ACC112 (cell line): ENCODE measurements at regions not wholly inside any gene's neighbourhood (a gene's known extent, or its start where the extent isn't known, plus 50 kb on each side); places are given as distances from the start of the nearest gene placed in this dataset.
"Not testable (repeated sequence)": the region's sequence is repeated elsewhere in the genome, so short reads cannot be mapped to it uniquely, and the experiment has no call there.

Experiments used
- H2AFZ ChIP-seq: fragments of 200-600 bp; sonication (generic); one replicate; pipeline ENCODE4 v1.6.0; 2017; ENCODE audit warnings: antibody characterized with exemption, low read length; ENCODE audit not compliant: unreplicated experiment
- H3K27ac ChIP-seq: fragments of 200-600 bp; sonication (generic); 2 replicates; pipeline ENCODE4 v1.5.1; 2014; ENCODE audit warnings: low read depth, mild to moderate bottlenecking, antibody characterized with exemption, low read length, moderate library complexity
- H3K27me3 ChIP-seq: fragments of 200-600 bp; sonication (generic); 2 replicates; pipeline ENCODE4 v1.6.1; 2014; ENCODE audit warnings: mild to moderate bottlenecking, antibody characterized with exemption, low read length, moderate library complexity, mixed read lengths; ENCODE audit not compliant: insufficient read depth
- H3K36me3 ChIP-seq: fragments of 200-600 bp; sonication (generic); 2 replicates; pipeline ENCODE4 v1.6.1; 2016; ENCODE audit warnings: mild to moderate bottlenecking, antibody characterized with exemption, low read length, moderate library complexity, mixed read lengths; ENCODE audit not compliant: insufficient read depth
- H3K4me1 ChIP-seq: fragments of 200-600 bp; sonication (generic); one replicate; pipeline ENCODE4 v1.6.1; 2016; ENCODE audit warnings: low read length, mixed read lengths; ENCODE audit not compliant: insufficient read depth, unreplicated experiment, control insufficient read depth
- H3K4me3 ChIP-seq: fragments of 200-600 bp; sonication (generic); 2 replicates; pipeline ENCODE4 v1.5.1; 2014; ENCODE audit warnings: mild to moderate bottlenecking, low read depth, low read length
- H3K79me2 ChIP-seq: fragments of 200-600 bp; sonication (generic); one replicate; pipeline ENCODE4 v1.6.0; 2016; ENCODE audit warnings: low read length; ENCODE audit not compliant: control insufficient read depth, unreplicated experiment, insufficient read depth

DNA sequence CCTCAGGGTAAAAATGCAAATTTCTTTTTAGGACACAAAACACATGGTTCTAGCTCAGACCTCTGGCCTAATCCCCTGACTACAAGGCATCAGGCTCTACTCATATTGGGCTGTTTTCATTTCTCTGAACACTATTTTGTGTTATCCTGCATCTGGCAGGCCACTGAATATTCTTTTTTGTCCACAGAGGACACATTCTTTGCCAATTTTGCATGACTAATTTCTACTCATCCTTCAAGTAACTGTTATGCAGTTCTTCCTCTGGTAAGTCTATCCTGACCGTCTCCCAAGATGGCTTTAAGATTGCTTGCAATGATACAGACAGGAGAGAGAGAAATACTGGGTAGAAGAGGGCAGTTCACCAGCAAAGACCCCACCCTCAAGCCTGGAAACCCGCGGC is 107.6 kb upstream of the RGPD4 start:
- Histone ChIP-seq H3K27ac (no peak overlapping the region), H3K36me3 (no peaks in the 10 kb centered on the region), H3K79me2 (no peaks in the 10 kb centered on the region), H3K27me3 (peaks cover 3% of the 10 kb centered on the region; the same call in 1 of the 2 replicates), H2AFZ (no peak overlapping the region), H3K4me1 (no peaks in the 10 kb centered on the region), H3K4me3 (no peak overlapping the region)

DNA sequence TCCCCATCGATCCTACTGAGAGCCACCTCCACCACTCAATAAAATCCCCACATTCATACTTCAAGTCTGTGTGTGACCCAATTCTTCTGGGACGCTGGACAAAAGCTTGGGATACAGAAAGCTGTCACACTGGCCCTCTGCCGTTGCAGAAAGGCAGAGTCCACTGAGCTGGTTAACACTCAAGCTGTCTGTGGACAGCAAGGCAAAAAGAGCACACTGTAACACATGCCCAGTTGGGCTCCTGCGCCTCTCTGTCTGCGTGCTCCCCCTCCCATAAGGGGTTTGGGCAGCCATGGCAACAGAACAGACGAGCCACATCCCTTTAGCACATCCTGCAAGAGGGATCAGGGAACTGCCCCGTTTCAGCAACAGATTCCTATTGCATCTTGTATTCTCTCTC is 106.9 kb upstream of the RGPD4 start:
- Histone ChIP-seq H3K4me3 (no peak overlapping the region), H2AFZ (no peak overlapping the region), H3K36me3 (no peaks in the 10 kb centered on the region), H3K79me2 (no peaks in the 10 kb centered on the region), H3K4me1 (no peaks in the 10 kb centered on the region), H3K27ac (no peak overlapping the region), H3K27me3 (peaks cover 3% of the 10 kb centered on the region; the same call in 1 of the 2 replicates)

DNA sequence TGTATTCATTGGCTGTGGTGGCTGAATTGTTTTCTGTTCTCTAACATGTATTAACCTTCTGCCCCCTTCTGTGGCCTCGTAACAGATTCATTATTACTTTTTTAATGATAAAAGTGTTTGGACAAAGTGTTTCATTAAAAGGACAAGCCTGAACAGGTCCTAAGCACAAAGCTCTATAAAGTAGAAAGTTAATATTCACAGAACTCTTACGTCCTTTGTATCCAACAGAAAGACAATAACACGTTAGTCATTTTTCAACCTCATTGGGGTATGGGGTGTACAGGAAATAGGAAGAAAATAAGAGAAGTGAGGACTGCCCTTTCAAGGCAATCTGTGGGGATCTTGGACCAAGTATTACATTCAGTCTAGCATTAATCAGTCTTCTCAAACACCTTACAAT is 105.5 kb upstream of the RGPD4 start:
- Histone ChIP-seq H3K27me3 (peaks cover 3% of the 10 kb centered on the region; the same call in 1 of the 2 replicates), H3K4me1 (no peaks in the 10 kb centered on the region), H2AFZ (no peak overlapping the region), H3K27ac (no peak overlapping the region), H3K79me2 (no peaks in the 10 kb centered on the region), H3K4me3 (no peak overlapping the region), H3K36me3 (no peaks in the 10 kb centered on the region)

DNA sequence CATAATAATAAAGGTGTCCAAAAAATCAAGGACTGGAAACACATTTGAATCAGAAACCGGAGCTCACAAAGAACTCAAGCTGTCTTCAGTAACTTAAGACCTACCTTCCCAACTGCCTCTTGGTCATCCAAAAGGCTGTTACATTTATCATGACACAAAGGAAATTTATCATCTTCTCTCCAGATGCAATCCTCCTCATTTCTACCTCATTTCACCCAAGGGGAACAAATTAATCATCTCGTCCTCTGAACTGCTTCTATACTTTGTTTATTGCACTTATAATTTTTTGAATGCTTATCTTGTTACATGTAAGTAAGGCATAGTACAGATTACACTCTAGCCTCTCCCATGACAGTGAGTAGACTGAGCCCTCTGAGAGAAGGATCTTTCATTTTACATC is 105.1 kb upstream of the RGPD4 start:
- Histone ChIP-seq H3K27me3 (peaks cover 3% of the 10 kb centered on the region; the same call in 1 of the 2 replicates), H3K4me1 (no peaks in the 10 kb centered on the region), H3K79me2 (no peaks in the 10 kb centered on the region), H3K36me3 (no peaks in the 10 kb centered on the region), H3K4me3 (no peak overlapping the region), H3K27ac (no peak overlapping the region), H2AFZ (no peak overlapping the region)

DNA sequence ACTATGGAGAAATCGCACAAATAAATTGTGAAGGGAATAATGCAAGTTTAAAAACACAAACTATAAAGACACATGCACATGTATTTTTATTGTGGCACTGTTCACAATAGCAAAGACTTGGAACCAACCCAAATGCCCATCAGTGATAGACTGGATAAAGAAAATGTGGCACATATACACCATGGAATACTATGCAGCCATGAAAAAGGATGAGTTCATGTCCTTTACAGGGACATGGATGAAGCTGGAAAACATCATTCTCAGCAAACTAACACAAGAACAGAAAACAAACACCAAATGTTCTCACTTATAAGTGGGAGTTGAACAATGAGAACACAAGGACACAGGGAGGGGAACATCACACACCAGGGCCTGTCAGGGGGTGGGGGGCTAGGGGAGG is 100.9 kb upstream of the RGPD4 start:
- not testable (repeated sequence) for H3K27ac ChIP-seq, H3K4me1 ChIP-seq, H2AFZ ChIP-seq, H3K27me3 ChIP-seq, H3K36me3 ChIP-seq, H3K79me2 ChIP-seq, H3K4me3 ChIP-seq

DNA sequence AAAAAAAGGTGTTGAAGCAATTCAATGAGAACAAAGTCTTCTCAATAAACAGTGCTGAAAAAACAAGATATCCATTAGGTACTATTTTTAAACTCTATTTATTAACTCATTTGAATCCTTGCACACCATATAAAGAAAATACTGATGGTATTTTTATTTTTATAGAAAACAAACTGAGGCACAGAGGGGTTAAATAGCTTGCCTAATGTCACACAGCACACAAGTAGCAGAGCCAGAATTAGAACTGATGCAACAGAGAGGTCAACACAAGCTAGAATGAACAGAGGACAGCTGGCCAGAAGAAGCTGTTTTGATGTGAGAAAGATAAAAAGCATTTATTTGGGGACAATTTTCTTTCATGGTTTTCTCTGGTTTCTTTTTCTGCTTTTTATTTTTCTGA is 99.4 kb upstream of the RGPD4 start:
- Histone ChIP-seq H3K36me3 (no peaks in the 10 kb centered on the region), H3K27ac (no peak overlapping the region), H3K4me1 (peaks cover 8% of the 10 kb centered on the region), H2AFZ (no peak overlapping the region), H3K79me2 (no peaks in the 10 kb centered on the region), H3K27me3 (no peaks in the 10 kb centered on the region), H3K4me3 (no peak overlapping the region)

DNA sequence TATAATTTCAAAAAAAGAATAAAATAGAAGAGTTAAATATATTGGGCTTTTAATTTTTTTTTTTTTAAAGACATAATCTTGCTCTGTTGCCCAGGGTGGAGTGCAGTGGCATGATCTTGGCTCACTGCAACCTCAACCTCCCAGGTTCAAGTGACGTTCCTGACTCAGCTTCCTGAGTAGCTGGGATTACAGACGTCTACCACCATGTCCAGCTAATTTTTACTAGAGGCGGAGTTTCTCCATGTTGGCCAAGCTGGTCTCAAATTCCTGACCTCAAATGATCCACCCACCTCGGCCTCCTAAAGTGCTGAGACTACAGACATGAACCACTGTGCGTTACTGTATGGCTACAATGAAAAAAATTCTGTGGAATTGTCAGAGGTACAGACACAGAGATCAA is 98.1 kb upstream of the RGPD4 start:
- Histone ChIP-seq H2AFZ (no peak overlapping the region), H3K27ac (no peak overlapping the region), H3K4me1 (peaks cover 8% of the 10 kb centered on the region), H3K36me3 (no peaks in the 10 kb centered on the region), H3K79me2 (no peaks in the 10 kb centered on the region), H3K4me3 (no peak overlapping the region), H3K27me3 (no peaks in the 10 kb centered on the region)

DNA sequence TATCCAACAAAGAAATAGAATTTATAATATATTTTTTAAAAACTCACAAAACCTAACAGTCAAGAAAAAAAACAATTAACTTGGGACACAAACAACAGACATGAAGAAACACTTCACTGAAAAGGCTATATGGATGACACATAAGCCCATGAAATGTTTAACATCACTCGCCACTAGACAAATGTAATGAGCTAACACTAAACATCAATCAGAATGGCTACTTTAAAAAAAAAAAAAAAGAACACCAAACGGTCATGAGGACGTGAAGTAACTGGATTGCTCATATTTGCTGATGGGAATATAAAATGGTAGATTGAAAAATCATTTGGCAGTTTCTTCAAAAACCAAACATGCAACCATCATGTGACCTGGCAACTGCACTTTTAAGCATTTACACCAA is 97.3 kb upstream of the RGPD4 start:
- no peaks in the 10 kb centered on the region for H3K27me3 ChIP-seq
- no peak overlapping the region for H3K27ac ChIP-seq
- H3K4me3 ChIP-seq: no peak overlapping the region
- H3K79me2 ChIP-seq: no peaks in the 10 kb centered on the region
- H3K36me3 ChIP-seq: no peaks in the 10 kb centered on the region
- no peak overlapping the region for H2AFZ ChIP-seq
- H3K4me1 ChIP-seq: peaks cover 8% of the 10 kb centered on the region

DNA sequence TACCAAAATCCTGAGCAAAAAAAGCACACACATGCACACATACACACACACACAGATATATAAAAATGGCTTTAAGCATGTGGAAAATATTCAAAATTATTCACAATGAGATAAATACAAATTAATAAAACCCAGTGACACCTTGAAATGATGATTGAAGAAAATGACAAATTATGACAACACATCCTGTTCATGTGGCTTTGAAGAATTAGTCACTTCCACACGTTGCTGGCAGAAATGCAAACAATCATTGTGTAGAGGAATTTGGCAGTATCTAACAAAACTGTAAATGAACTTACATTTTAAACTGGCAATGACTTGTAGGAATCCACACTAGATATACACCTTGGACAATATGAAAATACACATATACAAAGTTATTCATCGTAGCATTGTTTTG is 95.8 kb upstream of the RGPD4 start:
- Histone ChIP-seq H3K79me2 (no peaks in the 10 kb centered on the region), H3K27me3 (no peaks in the 10 kb centered on the region), H3K4me3 (no peak overlapping the region), H3K36me3 (no peaks in the 10 kb centered on the region), H2AFZ (no peak overlapping the region), H3K27ac (no peak overlapping the region), H3K4me1 (peaks cover 8% of the 10 kb centered on the region)

DNA sequence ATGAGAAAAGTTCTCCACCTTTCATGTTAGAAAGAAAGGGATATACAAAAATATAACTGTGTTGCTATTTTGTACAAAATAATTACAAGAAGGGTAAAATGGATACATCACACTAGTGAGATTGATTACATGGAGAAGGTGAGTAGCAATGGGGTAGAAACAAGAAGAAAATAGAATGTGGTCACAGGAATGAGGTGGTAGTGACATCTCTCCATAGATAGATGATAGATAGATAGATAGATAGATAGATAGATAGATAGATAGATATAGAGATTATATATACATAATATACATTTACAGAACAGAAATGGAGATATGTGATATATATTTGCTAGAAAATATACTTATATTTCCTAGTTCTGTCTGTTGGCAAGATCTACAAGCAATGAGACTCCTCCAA is 95.3 kb upstream of the RGPD4 start:
- Histone ChIP-seq H3K4me3 (no peak overlapping the region), H3K27ac (no peak overlapping the region), H3K4me1 (peaks cover 8% of the 10 kb centered on the region), H2AFZ (no peak overlapping the region), H3K79me2 (no peaks in the 10 kb centered on the region), H3K27me3 (no peaks in the 10 kb centered on the region), H3K36me3 (no peaks in the 10 kb centered on the region)

DNA sequence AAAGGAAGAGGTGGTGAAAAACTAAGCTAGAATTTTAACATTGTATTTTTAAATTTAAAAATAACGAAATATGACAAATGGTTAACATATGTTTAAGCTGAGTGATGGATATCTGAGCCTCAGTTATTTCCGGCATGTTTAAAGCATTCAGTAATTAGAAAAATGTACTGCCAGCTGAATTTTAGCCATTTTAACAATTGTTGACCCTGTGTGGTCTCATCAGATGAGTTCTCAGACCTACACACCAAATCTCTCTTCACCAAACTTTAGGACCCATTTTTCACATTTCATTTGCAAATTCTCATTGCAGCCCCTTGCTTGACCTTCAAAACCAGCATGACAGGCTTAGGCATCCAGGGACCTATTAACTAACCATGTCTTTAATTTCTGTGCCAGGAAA is 91.5 kb upstream of the RGPD4 start:
- H3K27ac ChIP-seq: no peak overlapping the region
- no peak overlapping the region for H3K4me3 ChIP-seq
- H3K79me2 ChIP-seq: no peaks in the 10 kb centered on the region
- peaks cover 8% of the 10 kb centered on the region for H3K4me1 ChIP-seq
- no peaks in the 10 kb centered on the region for H3K36me3 ChIP-seq
- H2AFZ ChIP-seq: no peak overlapping the region
- no peaks in the 10 kb centered on the region for H3K27me3 ChIP-seq

DNA sequence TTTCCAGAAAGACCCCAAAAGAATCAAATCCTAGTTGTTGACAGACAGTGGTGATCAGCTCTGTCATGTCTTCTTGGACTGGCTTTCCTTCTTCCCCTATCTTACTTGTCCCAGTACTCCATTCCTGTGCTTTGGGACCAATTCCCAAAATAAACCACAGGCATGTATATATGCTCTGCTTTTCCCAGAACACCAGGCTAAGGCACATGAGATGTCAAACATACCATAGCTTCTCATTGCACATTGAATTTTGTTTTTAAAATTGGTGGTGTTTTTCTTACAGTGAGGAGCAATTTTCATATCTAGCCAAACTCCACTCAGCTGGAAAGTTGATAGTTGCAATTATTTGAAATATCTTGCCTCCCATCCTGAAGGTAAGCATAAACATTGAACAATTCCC is 88.9 kb upstream of the RGPD4 start:
- Histone ChIP-seq H3K4me3 (no peak overlapping the region), H3K27ac (no peak overlapping the region), H3K79me2 (no peaks in the 10 kb centered on the region), H2AFZ (no peak overlapping the region), H3K4me1 (no peaks in the 10 kb centered on the region), H3K36me3 (no peaks in the 10 kb centered on the region), H3K27me3 (no peaks in the 10 kb centered on the region)
